A673 (cell line): ENCODE measurements at regions not wholly inside any gene's neighbourhood (a gene's known extent, or its start where the extent isn't known, plus 50 kb on each side); places are given as distances from the start of the nearest gene placed in this dataset.

Source experiments
- BruUV-seq: library from RNA; stranded (reverse); fragments of 400-500 nt; replicated peaks from 2 replicates; lab custom pipeline; 2021; lab: Mats Ljungman, UMichigan
- CTCF ChIA-PET: fragments of 300-600 bp; sonication (Branson Sonifier 250); formaldehyde crosslinking; loops from one replicate; lab custom pipeline; 2022; ENCODE audit warnings: antibody characterized with exemption; lab: Charles Lee
- POLR2A ChIA-PET: fragments of 300-600 bp; sonication (Branson Sonifier 250); formaldehyde crosslinking; loops from one replicate; lab custom pipeline; 2022; ENCODE audit warnings: antibody characterized with exemption; ENCODE audit not compliant: low non-redundant PET; lab: Charles Lee
- DNase-seq: peaks from one replicate; pipeline ENCODE4 v3.0.0-alpha.2; 2015; ENCODE audit warnings: low spot score
- H3K27ac ChIP-seq: fragments of 200-600 bp; sonication (generic); 2 replicates; pipeline ENCODE4 v1.5.1; 2016; ENCODE audit warnings: mixed run types, low read depth, mild to moderate bottlenecking, mixed read lengths, antibody characterized with exemption, low read length; ENCODE audit not compliant: poor library complexity, severe bottlenecking
- H3K27me3 ChIP-seq: fragments of 200-600 bp; sonication (generic); replicated peaks from 2 replicates; pipeline ENCODE4 v1.6.1; 2017; ENCODE audit warnings: mixed run types, low read depth, mild to moderate bottlenecking, mixed read lengths, antibody characterized with exemption, low read length; ENCODE audit not compliant: insufficient read depth, poor library complexity
- H3K36me3 ChIP-seq: fragments of 200-600 bp; sonication (generic); 2 replicates; pipeline ENCODE4 v1.6.1; 2016; ENCODE audit warnings: mixed run types, mild to moderate bottlenecking, mixed read lengths, antibody characterized with exemption, low read length; ENCODE audit not compliant: insufficient read depth, poor library complexity, severe bottlenecking
- H3K4me1 ChIP-seq: fragments of 200-600 bp; sonication (generic); 2 replicates; pipeline ENCODE4 v1.6.1; 2017; ENCODE audit warnings: mixed run types, mild to moderate bottlenecking, mixed read lengths, antibody characterized with exemption, low read length; ENCODE audit not compliant: insufficient read depth, poor library complexity, severe bottlenecking
- H3K4me3 ChIP-seq: fragments of 200-600 bp; sonication (generic); 2 replicates; pipeline ENCODE4 v1.5.1; 2016; ENCODE audit warnings: low read depth, mixed run types, mild to moderate bottlenecking, mixed read lengths, low read length; ENCODE audit not compliant: poor library complexity, severe bottlenecking
- H3K9me3 ChIP-seq: fragments of 200-600 bp; sonication (generic); 2 replicates; pipeline ENCODE4 v1.6.1; 2016; ENCODE audit warnings: mixed run types, low read depth, mild to moderate bottlenecking, mixed read lengths, antibody characterized with exemption, low read length; ENCODE audit not compliant: poor library complexity, severe bottlenecking
- CTCF ChIP-seq: fragments of 300-800, 200-600 bp; sonication (generic); conservative IDR thresholded peaks from 2 replicates; pipeline ENCODE4 v1.5.1; 2017; ENCODE audit warnings: low read depth, mild to moderate bottlenecking, antibody characterized with exemption, low read length, moderate library complexity, mixed read lengths
- EZH2 ChIP-seq: fragments of 200-600 bp; sonication (generic); IDR thresholded peaks from 2 replicates; pipeline ENCODE4 v1.6.1; 2017; ENCODE audit warnings: borderline replicate concordance, low read depth, mild to moderate bottlenecking, mixed read lengths, antibody characterized with exemption, low read length; ENCODE audit not compliant: poor library complexity, severe bottlenecking
- intact Hi-C: fragments of 100-400 bp; cut with micrococcal nuclease; formaldehyde crosslinking; loops from one replicate; pipeline ENCODE4 v1.10.0; 2022; ENCODE audit not compliant: unreplicated experiment

- intact Hi-C loops = no loop called here
- DNase-seq = no peak
- ChIA-PET CTCF (no interaction called here), POLR2A (no interaction called here)
- no peaks in the 10 kb centered on the region for H3K4me1 ChIP-seq
- TF ChIP-seq CTCF (no peak), EZH2 (no peak)
- BruUV-seq = no TSS peak
- no peak overlapping the region for H3K4me3 ChIP-seq
- no peak overlapping the region for H3K27ac ChIP-seq
- H3K27me3 ChIP-seq = no peaks in the 10 kb centered on the region
- H3K9me3 ChIP-seq = no peaks in the 10 kb centered on the region
- H3K36me3 ChIP-seq = no peaks in the 10 kb centered on the region
These were observed 150.9 kb upstream of the FAM241A start for GRCh38 chr4:111994392-111994791.

GRCh38 chr4:111997785-111998184, 147.5 kb upstream of the FAM241A start:
- no TSS peak for BruUV-seq
- intact Hi-C loops = no loop called here
- no peak for DNase-seq
- Histone ChIP-seq H3K4me3 (no peak overlapping the region), H3K27ac (no peak overlapping the region), H3K9me3 (no peaks in the 10 kb centered on the region), H3K27me3 (no peaks in the 10 kb centered on the region), H3K36me3 (no peaks in the 10 kb centered on the region), H3K4me1 (no peaks in the 10 kb centered on the region)
- ChIA-PET POLR2A (no interaction called here), CTCF (no interaction called here)
- TF ChIP-seq EZH2 (no peak), CTCF (no peak)

- Histone ChIP-seq H3K4me3 (no peak overlapping the region), H3K4me1 (no peaks in the 10 kb centered on the region), H3K27ac (no peak overlapping the region), H3K27me3 (no peaks in the 10 kb centered on the region), H3K9me3 (no peaks in the 10 kb centered on the region), H3K36me3 (no peaks in the 10 kb centered on the region)
- intact Hi-C loops = no loop called here
- CTCF ChIA-PET = no interaction called here
- no TSS peak for BruUV-seq
- no peak for TF ChIP-seq CTCF
- POLR2A ChIA-PET = no interaction called here
- DNase-seq = no peak
These were observed 145.5 kb upstream of the FAM241A start for GRCh38 chr4:111999801-112000200.
